ENCODE measurements at regions not wholly inside any gene's neighbourhood (a gene's known extent, or its start where the extent isn't known, plus 50 kb on each side); places are given as distances from the start of the nearest gene placed in this dataset.

DNA sequence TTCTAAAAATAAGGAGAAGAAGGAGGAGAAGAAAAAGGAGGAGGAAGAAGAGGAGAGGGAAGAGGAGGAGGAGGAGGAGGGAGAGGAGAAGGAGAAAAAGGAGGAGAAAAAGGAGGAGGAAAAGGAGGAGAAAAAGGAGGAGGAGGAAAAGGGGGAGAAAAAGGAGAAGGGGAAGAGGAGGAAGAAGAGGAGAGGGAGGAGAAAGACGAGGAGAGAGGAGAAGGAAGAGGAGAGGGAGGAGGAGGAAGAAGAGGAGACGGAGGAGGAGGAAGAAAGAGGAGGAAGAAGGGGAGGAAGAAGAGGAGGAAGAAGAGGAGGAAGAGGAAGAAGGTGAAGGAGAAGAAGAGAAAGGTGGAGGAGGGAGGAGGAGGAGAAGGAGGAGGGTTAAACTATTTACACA lies 210.2 kb upstream of the TRPM3 start:
- TF ChIP-seq, protein P1, sequence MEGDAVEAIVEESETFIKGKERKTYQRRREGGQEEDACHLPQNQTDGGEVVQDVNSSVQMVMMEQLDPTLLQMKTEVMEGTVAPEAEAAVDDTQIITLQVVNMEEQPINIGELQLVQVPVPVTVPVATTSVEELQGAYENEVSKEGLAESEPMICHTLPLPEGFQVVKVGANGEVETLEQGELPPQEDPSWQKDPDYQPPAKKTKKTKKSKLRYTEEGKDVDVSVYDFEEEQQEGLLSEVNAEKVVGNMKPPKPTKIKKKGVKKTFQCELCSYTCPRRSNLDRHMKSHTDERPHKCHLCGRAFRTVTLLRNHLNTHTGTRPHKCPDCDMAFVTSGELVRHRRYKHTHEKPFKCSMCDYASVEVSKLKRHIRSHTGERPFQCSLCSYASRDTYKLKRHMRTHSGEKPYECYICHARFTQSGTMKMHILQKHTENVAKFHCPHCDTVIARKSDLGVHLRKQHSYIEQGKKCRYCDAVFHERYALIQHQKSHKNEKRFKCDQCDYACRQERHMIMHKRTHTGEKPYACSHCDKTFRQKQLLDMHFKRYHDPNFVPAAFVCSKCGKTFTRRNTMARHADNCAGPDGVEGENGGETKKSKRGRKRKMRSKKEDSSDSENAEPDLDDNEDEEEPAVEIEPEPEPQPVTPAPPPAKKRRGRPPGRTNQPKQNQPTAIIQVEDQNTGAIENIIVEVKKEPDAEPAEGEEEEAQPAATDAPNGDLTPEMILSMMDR (IDR thresholded peaks at IDR 0.05): no peak
- Histone ChIP-seq H3K9me3 (no peaks in the 10 kb centered on the region), H3K27ac (no peak overlapping the region), H3K36me3 (no peaks in the 10 kb centered on the region), H3K27me3 (ENCODE audit: low read depth) (peaks cover 6% of the 10 kb centered on the region), H3K4me3 (no peak overlapping the region), H3K4me1 (no peaks in the 10 kb centered on the region)
- no peak for DNase-seq
- intact Hi-C loops (cut with DNase I): no loop called here
- no peak for ATAC-seq

DNA sequence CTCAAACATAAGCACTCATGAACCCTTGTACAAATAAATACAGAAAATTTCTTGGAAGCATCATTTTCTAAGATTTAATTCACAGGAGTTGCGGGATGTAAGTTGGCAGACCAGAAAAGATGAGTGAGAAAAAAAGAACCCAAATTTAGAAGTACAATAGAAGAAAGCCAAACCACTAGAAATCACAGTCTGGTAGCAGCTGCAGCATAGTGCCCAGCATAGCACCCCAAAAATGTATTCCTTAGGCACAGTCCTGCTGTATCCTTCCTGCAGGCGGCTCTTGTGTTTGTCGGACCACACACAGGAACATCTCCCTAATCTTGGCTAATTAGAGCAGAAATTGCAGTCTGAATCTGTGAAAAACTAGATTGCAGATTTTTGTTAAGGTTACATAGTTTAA lies 208.5 kb upstream of the TRPM3 start:
- no peak for DNase-seq
- no peak for ATAC-seq
- intact Hi-C loops (cut with DNase I): no loop called here
- Histone ChIP-seq H3K36me3 (no peaks in the 10 kb centered on the region), H3K4me3 (no peak overlapping the region), H3K9me3 (no peaks in the 10 kb centered on the region), H3K27ac (no peak overlapping the region), H3K27me3 (ENCODE audit: low read depth) (peaks cover 6% of the 10 kb centered on the region), H3K4me1 (no peaks in the 10 kb centered on the region)
- TF ChIP-seq, protein P1 (IDR thresholded peaks at IDR 0.05): no peak

DNA sequence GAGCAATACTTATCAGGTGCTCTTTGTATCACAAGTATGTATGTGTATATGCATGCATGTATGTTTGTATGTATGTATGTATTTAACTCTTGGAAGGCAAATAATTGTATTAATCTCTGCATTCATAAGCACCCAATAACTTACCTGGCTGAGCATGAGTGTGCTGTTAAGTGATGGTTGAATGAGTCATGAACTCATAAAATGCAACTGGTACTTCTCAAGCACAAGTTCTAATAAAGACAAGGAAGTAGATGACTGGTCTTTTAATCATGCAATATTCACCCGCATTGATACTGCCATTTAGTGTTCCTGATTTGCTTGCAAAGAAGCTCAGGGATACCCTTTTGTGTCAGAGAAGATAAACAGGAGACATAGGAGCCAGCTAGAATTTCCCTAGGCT lies 204.9 kb upstream of the TRPM3 start:
- Histone ChIP-seq H3K4me1 (no peaks in the 10 kb centered on the region), H3K4me3 (no peak overlapping the region), H3K27me3 (ENCODE audit: low read depth) (peaks cover 3% of the 10 kb centered on the region), H3K9me3 (no peaks in the 10 kb centered on the region), H3K27ac (no peak overlapping the region), H3K36me3 (no peaks in the 10 kb centered on the region)
- ATAC-seq (no peak), DNase-seq (no peak)
- intact Hi-C loops (cut with DNase I): no loop called here
- TF ChIP-seq, protein P1 (IDR thresholded peaks at IDR 0.05): no peak

DNA sequence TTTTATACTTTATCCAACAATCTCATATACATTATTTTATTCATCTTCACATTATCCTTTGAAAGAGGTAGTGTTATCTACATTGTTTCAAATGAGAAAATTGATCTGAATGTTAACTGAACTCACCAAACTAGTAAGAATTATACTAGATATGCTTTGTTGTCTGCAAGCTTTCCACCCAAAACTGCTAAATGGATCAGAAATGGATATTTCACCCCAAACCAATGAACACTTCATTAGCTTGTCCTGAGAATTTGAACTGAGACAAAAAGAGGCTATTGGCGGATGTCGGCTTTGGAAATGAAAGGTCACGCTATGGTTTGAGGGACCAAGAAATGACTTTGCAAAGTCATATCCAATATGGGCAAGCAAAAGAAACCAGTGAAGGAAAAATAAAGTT lies 201.9 kb upstream of the TRPM3 start:
- H3K9me3 ChIP-seq: no peaks in the 10 kb centered on the region
- intact Hi-C loops (cut with DNase I): no loop called here
- DNase-seq (no peak), ATAC-seq (no peak)
- H3K4me3 ChIP-seq: no peak overlapping the region
- H3K27ac ChIP-seq: no peak overlapping the region
- no peaks in the 10 kb centered on the region for H3K27me3 ChIP-seq (ENCODE audit: low read depth)
- H3K36me3 ChIP-seq: no peaks in the 10 kb centered on the region
- TF ChIP-seq, protein P1 (IDR thresholded peaks at IDR 0.05): no peak
- no peaks in the 10 kb centered on the region for H3K4me1 ChIP-seq

DNA sequence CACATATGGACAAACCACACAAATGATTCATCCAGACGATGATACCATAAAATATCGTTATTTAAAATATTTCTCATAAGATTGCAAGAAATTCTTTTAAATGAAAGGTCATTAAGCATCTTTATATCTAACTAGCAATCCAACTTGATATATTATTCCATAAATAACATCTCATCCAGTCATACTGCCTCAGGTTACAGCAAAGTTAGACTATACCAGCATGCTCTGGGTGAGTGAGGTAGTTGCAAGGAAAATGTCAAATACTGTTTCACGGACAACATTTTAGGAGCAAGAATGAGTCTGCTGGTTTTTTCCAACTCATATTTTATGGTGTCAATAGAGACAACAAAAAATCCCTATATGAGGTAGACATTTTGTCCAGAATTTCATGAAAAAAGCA lies 200.9 kb upstream of the TRPM3 start:
- intact Hi-C loops (cut with DNase I): no loop called here
- ATAC-seq (no peak), DNase-seq (no peak)

More for the DNA sequence above, 200.9 kb upstream of the TRPM3 start:
- no peaks in the 10 kb centered on the region for H3K9me3 ChIP-seq
- TF ChIP-seq, protein P1 (IDR thresholded peaks at IDR 0.05): no peak
- H3K36me3 ChIP-seq: no peaks in the 10 kb centered on the region
- no peak overlapping the region for H3K27ac ChIP-seq
- no peak overlapping the region for H3K4me3 ChIP-seq
- no peaks in the 10 kb centered on the region for H3K4me1 ChIP-seq
- H3K27me3 ChIP-seq (ENCODE audit: low read depth): no peaks in the 10 kb centered on the region
